Right lobe of liver (tissue), 6 donors: ENCODE measurements at regions not wholly inside any gene's neighbourhood (a gene's known extent, or its start where the extent isn't known, plus 50 kb on each side); places are given as distances from the start of the nearest gene placed in this dataset.

Experiments
- ATAC-seq, 4 donors: fragments of 200-7000 bp; cut with Tn5 transposase; one replicate each; pipeline ENCODE4 v1.9.1; 2020; ENCODE audit warnings: mild to moderate bottlenecking in 4 of 4, moderate library complexity in 4 of 4
- DNase-seq, 3 donors: peaks; one replicate each; pipeline ENCODE4 v3.0.0-alpha.2; 2020
- H3K27ac ChIP-seq, 3 donors: fragments of 200-600 bp; one replicate each; pipeline ENCODE4 v1.8.0; 2022
- H3K27me3 ChIP-seq, 2 donors: fragments of 200-600 bp; one replicate each; pipeline ENCODE4 v1.8.0; 2022
- H3K36me3 ChIP-seq, 4 donors: fragments of 200-600 bp; sonication (generic) in 1 of 4; one replicate each; pipeline versions ENCODE4 v1.5.1 to v1.8.0; 2017 to 2022; ENCODE audit warnings: control low read depth in 1 of 4
- H3K4me1 ChIP-seq, 4 donors: fragments of 200-600 bp; sonication (generic) in 1 of 4; one replicate each; pipeline versions ENCODE4 v1.5.1 to v1.8.0; 2017 to 2022; ENCODE audit warnings: control low read depth in 1 of 4
- H3K4me3 ChIP-seq, 3 donors: fragments of 200-600 bp; one replicate each; pipeline ENCODE4 v1.8.0; 2022
- H3K9me3 ChIP-seq, 4 donors: fragments of 200-600 bp; sonication (generic) in 1 of 4; one replicate each; pipeline versions ENCODE4 v1.5.1 to v1.8.0; 2017 to 2022; ENCODE audit warnings: control low read depth in 1 of 4
- POLR2A ChIP-seq: fragments of 450-650 bp; IDR thresholded peaks from one replicate; pipeline ENCODE4 v1.6.1; 2017; ENCODE audit warnings: antibody characterized with exemption, mild to moderate bottlenecking
- WGBS: methylation state at CpG from one replicate; pipeline ENCODE4 v1.1.6; 2018; ENCODE audit warnings: low coverage, low lambda C conversion rate; ENCODE audit not compliant: insufficient coverage; ENCODE audit errors: missing lambda C conversion rate; 5-methylcytosine and 5-hydroxymethylcytosine counted together
- intact Hi-C, 2 donors: fragments of 100-400 bp; cut with DNase I; formaldehyde crosslinking; loops; one replicate each; pipeline versions ENCODE4 v1.11.2 to v1.14.1; 2022
- TF ChIP-seq, protein P1 (sequence below), 4 donors: fragments of 200-600 bp in 3 of 4; fragments of 450-650 bp in 1 of 4; IDR thresholded peaks; one replicate each; pipeline versions ENCODE4 v1.5.1 to v1.8.0; 2016 to 2022; ENCODE audit warnings: antibody characterized with exemption in 4 of 4, mild to moderate bottlenecking in 2 of 4
- donor health status: DM: no; HTN: yes; CAD: no.
- donor health status: DM: no; HTN: no; CAD: no.
- donor health status: DM: no; HTN: no; CAD: no.
- donor health status: DM: no; HTN: yes; CAD: no.
- donor health status: DM: no; HTN: yes; CAD: no.

DNA sequence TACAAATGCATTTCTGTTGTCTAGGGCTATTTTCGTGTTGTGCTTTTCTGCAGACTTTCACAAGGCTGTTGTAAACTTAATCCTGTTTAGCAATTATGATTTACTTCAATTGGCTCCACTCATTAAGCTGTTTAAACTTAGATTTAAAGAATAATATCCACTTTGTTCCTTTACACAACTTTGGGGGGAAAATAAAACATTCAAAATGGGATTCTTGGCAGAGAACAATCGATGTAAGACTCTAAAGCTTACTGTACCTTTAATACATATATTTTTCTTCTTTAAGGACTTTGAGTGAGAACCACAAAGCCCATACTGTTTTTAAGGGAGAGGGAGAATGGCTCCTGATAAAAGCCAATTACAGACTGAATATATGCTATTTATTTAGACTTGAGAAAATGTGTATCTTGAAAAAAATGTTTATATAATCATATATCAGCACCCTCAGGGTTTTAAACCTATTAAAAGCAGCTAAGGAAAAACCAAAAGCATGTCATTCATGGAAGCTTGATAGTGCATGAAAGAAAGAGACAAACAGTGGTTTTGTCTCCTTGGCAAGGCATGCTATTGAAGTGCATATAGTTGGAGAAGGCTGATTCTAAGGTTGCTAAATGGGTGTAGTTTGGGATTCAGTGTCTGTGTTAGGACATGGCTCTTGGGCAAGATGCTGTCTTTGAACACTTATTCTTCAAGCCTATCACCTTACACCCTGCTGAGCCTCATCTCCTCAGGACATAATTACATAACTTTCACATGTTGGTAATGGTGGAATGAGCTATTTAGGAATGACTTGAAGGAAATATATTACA is 293.4 kb upstream of the TBC1D5 start:
- TF ChIP-seq, protein P1, sequence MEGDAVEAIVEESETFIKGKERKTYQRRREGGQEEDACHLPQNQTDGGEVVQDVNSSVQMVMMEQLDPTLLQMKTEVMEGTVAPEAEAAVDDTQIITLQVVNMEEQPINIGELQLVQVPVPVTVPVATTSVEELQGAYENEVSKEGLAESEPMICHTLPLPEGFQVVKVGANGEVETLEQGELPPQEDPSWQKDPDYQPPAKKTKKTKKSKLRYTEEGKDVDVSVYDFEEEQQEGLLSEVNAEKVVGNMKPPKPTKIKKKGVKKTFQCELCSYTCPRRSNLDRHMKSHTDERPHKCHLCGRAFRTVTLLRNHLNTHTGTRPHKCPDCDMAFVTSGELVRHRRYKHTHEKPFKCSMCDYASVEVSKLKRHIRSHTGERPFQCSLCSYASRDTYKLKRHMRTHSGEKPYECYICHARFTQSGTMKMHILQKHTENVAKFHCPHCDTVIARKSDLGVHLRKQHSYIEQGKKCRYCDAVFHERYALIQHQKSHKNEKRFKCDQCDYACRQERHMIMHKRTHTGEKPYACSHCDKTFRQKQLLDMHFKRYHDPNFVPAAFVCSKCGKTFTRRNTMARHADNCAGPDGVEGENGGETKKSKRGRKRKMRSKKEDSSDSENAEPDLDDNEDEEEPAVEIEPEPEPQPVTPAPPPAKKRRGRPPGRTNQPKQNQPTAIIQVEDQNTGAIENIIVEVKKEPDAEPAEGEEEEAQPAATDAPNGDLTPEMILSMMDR (IDR thresholded peaks at IDR 0.05): no peak
- intact Hi-C loops: no loop called here
- Histone ChIP-seq H3K27ac (no peak overlapping the region), H3K9me3 (no peaks in the 10 kb centered on the region), H3K4me1 (no peaks in the 10 kb centered on the region), H3K4me3 (no peak overlapping the region), H3K36me3 (no peaks in the 10 kb centered on the region), H3K27me3 (no peaks in the 10 kb centered on the region)
- WGBS: 23% methylated on average over 2 of the region's 2 CpGs
- DNase-seq (no peak), ATAC-seq (no peak)

DNA sequence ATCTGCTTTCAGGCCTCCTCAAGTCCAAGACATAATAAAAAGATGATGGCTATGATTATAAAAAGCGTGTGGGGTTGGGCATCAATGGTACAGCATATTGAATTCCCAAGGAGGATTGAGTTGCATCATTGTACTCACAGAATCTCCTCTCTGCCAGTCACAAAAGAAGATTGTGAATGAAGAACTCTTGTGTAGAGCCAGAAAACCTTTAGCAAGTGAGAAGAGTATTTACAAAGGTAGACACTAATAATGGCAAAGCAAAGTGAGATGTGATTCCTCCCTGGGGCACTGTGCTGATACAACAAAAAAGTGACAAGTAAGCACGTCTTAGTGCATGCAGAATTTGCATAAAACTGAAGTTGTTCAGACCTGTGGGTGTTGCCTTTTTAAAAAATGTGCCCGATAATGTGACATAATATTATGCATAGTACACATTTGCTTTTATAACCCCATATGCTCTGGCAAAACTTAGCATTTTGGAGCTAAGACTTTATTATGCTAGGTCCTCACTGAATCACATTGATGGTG is 291.2 kb upstream of the TBC1D5 start:
- no peaks in the 10 kb centered on the region for H3K9me3 ChIP-seq
- intact Hi-C loops: no loop called here
- no peak overlapping the region for H3K27ac ChIP-seq
- no peaks in the 10 kb centered on the region for H3K27me3 ChIP-seq
- no peak overlapping the region for H3K4me3 ChIP-seq
- no peaks in the 10 kb centered on the region for H3K36me3 ChIP-seq
- no peak for TF ChIP-seq POLR2A
- TF ChIP-seq, protein P1 (IDR thresholded peaks at IDR 0.05): no peak
- DNase-seq (no peak), ATAC-seq (no peak)
- H3K4me1 ChIP-seq: no peaks in the 10 kb centered on the region
- 24% methylated on average over 3 of the region's 3 CpGs for WGBS

DNA sequence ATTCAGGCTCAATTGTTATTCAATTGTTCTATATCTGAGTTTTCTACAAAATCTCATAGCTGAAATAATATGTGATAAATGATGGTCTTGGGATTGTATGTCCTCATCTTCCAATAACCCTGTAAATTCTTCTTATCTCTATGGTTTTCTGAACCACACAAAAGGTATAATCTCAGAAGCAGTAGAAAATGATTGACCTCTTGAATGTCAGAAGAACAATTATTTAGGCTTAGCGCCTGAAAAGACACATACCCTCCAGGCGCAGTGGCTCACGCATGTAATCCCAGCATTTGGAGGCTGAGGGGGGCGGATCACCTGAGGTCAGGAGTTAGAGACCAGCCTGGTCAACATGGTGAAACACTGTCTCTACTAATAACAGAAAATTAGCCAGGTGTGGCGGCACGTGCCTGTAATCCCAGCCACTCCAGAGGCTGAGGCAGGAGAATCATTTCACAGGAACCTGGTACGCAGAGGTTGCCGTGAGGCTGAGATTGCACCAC is 288.0 kb upstream of the TBC1D5 start:
- ATAC-seq (no peak), DNase-seq (no peak)
- no peaks in the 10 kb centered on the region for H3K4me1 ChIP-seq
- intact Hi-C loops: no loop called here
- no peaks in the 10 kb centered on the region for H3K27me3 ChIP-seq
- no peak overlapping the region for H3K4me3 ChIP-seq
- no peak overlapping the region for H3K27ac ChIP-seq
- H3K36me3 ChIP-seq: no peaks in the 10 kb centered on the region
- WGBS: 60% methylated on average over 6 of the region's 8 CpGs
- H3K9me3 ChIP-seq: no peaks in the 10 kb centered on the region
- TF ChIP-seq, protein P1 (IDR thresholded peaks at IDR 0.05): no peak
- TF ChIP-seq POLR2A: no peak

DNA sequence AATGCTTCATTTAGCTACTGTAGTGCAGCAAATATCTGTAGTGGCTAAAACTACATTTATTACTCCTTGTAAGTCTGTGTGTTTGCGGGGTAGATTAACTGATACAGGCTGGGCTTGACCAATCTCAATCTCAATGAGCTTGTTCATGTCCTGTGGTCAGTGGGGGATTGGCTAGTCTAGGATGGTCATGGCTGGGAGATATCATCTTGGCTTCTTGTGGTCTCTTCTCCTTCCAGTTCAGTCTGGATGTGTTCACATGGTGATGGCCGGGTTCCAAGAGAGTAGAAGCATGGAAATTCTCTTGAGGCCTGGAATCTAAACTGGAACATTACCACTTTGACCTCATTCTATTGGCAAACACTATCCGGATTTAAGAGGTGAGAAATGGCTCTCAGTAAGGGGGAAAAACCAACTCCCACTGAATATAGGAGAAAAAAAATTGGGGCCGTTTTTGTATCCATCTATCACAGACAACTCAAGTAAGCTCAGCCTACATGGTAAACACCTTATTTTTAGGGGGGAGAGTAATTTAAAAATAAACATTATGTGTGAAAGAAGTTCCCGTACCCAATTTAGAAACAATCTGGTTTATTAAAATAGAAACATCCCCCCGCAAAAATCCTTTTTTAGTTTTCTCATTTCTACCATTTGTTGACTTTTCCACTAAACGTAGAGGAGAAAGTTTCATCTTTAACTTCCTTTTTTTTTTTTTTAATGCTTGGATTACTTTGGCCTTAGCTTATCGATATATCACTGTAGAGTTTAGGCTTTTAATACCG is 284.9 kb upstream of the TBC1D5 start:
- DNase-seq (no peak), ATAC-seq (no peak)
- Histone ChIP-seq H3K4me1 (no peaks in the 10 kb centered on the region), H3K27ac (no peak overlapping the region), H3K9me3 (no peaks in the 10 kb centered on the region), H3K4me3 (no peak overlapping the region), H3K36me3 (no peaks in the 10 kb centered on the region), H3K27me3 (no peaks in the 10 kb centered on the region)
- TF ChIP-seq, protein P1 (IDR thresholded peaks at IDR 0.05): no peak
- no peak for TF ChIP-seq POLR2A
- intact Hi-C loops: no loop called here
- WGBS: 42% methylated on average over 9 of the region's 9 CpGs
